Esophagus squamous epithelium (tissue), 4 donors: ENCODE measurements at regions not wholly inside any gene's neighbourhood (a gene's known extent, or its start where the extent isn't known, plus 50 kb on each side); places are given as distances from the start of the nearest gene placed in this dataset.

Experiments
- CTCF ChIP-seq, 6 experiments: fragments of 450-650 bp in 4 of 6; fragments of 200-600 bp in 2 of 6; sonication (generic) in 2 of 6; IDR thresholded peaks; one replicate each; pipeline ENCODE4 v1.5.1; 2016 to 2019; ENCODE audit warnings: antibody characterized with exemption in 6 of 6, mild to moderate bottlenecking in 4 of 6, moderate library complexity in 4 of 6
- POLR2A ChIP-seq, 4 donors: fragments of 450-650 bp; IDR thresholded peaks; one replicate each; pipeline ENCODE4 v1.6.1; 2017; ENCODE audit warnings: antibody characterized with exemption in 4 of 4, mild to moderate bottlenecking in 4 of 4, moderate library complexity in 3 of 4

DNA sequence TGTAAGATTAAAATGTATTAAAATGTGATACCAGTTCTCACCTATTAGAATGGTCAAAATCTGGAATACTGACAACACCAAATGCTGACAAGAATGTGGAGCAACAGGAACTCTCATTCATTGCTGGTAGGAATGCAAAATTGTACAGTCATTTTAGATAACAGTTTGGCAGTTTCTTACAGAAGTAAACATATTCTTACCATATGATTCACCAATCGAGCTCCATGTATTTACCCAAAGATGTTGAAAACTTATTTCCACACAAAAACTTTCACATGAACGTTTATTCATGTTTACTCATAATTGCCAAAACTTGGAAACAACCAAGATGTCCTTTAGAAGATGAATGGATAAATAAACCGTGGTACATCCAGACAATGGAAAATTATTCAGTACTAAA, 1193.5 kb upstream of the ACVR2A start:
- TF ChIP-seq CTCF (IDR thresholded peaks at IDR 0.05) (no peak), POLR2A (IDR thresholded peaks at IDR 0.05) (no peak)
